ENCODE measurements at regions not wholly inside any gene's neighbourhood (a gene's known extent, or its start where the extent isn't known, plus 50 kb on each side); places are given as distances from the start of the nearest gene placed in this dataset.
"Not testable (repeated sequence)": the region's sequence is repeated elsewhere in the genome, so short reads cannot be mapped to it uniquely, and the experiment has no call there.

DNA sequence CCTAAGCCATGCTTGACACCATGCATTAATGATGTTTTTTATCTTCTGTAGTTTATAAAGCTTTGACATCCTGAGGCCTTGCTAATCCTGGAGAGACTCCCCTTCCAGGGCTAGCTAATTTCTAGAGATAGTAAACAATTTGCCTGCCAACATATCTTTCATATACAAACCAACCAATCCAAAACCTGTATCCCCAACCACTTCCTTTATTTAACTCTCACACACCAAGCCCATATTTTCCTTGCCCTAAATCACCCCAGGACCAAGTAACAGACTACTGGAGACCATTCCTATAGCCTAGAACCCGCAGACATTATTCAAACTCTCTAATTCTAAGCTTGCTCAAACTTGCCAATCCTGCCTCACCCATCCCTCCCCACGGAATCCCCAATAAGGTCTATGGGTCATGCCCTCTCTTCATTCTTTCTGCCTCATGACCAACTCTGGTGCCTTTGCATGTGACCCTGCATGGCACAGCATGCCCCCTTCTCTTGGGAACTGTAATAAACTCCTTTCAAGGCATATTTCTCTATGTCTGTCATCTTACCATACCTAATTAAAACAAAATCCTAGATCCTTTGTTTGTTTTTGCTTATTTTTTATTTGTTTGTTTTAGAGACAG is 116.6 kb upstream of the CACUL1 start:
- DNase-seq (ENCODE audit: low spot score) = no peak

DNA sequence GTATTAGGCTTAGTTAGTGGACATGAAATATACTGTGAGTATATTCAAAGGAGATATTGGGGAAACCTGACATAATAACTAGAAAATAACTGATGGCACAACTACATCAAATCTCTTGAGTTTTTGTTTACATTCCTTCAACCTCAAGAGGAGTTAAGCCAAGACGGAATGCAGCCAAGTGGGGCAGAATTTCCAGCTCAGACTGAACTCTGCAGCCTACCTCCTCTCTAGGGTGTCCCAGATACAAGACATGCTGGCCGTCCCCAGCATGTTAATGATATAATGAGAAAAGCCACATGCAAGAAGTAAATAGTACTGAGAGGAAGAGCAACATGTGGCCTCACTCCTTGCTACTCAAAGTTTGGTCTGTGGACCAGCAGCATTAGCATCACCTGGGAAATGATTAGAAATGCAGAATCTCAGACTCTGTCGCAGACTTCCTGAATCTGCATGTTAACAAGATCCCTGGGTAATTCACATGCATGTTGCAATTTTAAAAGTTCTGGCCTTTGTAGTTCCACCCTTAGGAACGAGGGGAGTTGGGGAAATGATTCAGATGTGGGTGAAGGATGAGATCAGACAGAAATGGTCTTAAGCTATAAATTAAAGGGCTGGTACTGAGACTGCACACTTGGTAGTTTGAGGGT is 118.4 kb upstream of the CACUL1 start:
- DNase-seq (ENCODE audit: low spot score) = no peak

DNA sequence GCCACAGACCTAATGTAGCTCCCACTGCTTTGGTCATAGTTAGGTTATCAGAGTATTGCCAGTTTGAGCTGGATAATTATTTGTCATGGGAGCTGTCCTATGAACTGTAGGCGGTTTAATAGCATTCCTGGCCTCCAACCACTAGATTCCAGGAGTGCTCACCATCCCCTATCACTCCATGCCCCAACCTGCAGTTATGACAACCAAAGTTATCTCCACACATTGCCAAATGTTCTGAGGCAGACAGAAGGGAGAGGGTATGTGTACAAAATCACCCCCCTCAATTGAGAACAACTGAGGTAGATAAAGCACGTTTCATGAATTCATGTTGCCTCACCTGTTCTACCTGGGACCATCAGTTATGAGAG is 119.0 kb upstream of the CACUL1 start:
- DNase-seq (ENCODE audit: low spot score) = no peak

DNA sequence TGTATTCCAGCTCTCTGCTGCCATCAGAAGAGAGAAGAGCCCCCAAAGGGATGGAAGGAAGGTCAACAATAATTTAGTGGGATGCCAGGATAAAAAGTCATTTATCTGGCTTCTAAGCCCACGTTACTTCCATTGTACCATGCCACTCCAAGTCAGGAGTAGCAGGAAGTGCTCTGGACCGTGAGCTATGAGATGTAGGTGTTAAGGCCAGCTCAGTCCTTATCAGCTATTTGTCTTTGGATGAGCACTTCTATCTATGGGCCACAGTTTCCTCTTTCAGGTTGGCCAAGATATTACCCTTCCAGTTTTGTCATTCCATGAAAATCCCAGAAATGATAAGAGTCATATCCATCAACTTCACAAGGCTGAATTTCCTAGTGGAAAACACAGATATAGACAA is 119.4 kb upstream of the CACUL1 start:
- DNase-seq (ENCODE audit: low spot score) = no peak

DNA sequence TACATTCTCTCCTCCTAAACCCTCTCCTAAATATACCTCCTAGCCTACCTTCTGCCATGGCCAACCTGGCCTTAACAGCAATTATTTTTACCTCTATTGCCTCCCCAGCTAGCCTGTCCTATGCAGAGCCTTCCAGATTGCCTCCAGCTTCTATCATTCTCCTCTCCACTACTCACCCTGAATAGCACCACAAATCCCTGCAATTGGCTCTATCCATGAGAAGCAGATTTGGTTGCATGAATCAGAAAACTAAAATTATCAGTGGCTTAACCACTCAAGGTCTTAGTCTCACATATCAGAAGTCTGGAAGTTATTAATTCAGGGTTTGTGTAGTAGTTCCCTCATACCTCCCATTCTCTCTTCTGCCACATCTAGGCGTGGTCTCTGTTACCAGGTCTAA is 120.3 kb upstream of the CACUL1 start:
- no peak for DNase-seq (ENCODE audit: low spot score)

DNA sequence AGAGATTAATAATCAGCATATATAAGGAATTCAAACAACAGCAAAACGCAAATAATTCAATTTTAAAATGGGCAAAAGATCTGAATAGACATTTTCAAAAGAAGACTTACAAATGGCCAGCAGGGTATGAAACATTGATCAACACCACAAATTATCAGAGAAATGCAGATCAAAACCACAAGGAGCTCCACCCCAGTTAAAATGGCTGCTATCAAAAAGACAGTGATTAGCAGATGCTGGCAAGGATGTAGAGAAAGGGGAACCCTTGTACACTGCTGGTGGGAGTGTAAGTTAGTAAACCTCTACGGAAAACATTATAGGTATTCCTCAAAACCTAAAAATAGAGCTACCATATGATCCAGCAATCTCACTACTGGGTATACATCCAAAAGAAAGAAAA is 128.0 kb upstream of the CACUL1 start:
- DNase-seq (ENCODE audit: low spot score) = no peak

DNA sequence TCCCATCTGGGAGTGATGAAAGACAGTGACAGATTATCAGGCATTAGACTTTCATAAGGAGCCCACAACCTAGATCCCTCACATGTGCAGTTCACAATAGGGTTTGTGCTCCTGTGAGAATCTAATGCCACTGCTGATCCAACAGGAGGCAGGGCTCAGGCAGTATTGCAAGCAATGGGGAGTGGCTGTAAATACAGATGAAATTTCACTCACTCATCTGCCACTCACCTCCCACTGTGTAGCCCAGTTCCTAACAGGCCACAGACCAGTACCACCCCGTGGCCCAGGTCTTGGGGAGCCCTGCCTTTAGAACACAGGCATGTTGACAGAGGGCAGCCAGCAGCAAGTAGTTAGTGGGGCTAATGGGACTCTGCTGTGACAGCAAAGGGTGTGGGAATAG is 137.3 kb upstream of the NANOS1 start:
- no peak for DNase-seq (ENCODE audit: low spot score)

DNA sequence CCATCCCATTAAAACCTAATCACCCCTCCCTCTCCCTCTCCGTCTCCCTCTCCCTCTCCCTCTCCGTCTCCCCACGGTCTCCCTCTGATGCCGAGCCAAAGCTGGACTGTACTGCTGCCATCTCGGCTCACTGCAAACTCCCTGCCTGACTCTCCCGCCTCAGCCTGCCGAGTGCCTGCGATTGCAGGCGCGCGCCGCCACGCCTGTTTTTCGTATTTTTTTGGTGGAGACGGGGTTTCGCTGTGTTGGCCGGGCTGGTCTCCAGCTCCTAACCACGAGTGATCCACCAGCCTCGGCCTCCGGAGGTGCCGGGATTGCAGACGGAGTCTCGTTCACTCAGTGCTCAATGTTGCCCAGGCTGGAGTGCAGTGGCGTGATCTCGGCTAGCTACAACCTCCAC is 134.6 kb upstream of the NANOS1 start:
- not testable (repeated sequence) for DNase-seq (ENCODE audit: low spot score)

DNA sequence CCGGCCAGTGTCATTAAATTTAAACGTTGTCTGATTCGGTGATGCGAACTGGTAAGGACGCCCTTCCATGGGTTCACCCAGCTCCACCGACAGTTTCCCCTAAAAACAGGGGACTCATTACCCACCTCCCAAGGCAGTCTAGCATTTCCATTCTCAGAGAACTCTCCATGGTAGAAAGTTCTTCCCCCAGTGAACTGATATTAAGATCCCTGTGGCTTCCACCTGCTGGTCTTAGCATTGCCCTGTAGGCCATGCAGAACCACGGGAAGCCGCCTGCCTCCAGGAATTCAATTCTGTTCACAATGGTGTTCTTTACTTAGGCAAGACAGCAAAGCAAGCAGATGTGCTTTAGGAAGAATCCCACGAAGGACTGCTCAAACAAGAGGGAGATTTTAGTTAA is 128.9 kb upstream of the NANOS1 start:
- DNase-seq (ENCODE audit: low spot score) = no peak

DNA sequence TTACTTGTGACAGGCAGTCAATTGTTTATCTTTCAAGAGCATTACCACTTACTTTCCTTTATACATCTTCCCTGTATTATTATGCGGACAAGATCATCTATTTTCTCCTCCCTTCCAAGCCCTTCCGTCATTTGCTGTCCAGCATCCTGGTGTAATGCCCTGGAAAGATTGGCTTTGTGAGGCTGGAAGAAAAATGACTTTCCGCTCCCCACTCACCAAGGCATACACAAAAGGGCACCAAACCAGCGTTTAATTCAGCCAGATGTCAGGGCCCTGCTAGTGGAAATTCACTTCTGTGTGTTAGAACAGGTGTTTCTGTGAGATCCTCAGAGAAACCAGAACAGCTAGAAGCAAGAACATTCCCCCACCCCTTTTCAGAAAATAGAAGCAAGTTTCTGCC is 128.1 kb upstream of the NANOS1 start:
- DNase-seq (ENCODE audit: low spot score) = no peak

DNA sequence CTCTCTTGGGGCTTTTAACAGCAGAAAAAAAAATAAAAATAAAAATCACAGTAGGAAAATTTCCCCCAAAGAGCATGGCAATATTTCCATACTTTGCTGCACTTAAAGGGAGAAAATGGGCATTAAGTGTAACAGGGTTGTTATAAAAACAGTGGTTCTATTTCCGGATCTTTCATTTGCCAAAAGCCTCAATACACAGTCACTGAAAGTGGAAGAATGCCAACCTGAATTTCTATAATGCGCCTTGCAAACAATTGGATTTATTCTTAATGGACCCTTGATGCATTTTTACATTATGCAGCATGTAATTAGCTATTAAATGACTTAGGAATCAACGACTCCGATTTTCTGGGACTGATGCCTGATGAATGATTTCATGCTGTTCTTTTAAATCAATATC is 127.6 kb upstream of the NANOS1 start:
- DNase-seq (ENCODE audit: low spot score) = no peak

DNA sequence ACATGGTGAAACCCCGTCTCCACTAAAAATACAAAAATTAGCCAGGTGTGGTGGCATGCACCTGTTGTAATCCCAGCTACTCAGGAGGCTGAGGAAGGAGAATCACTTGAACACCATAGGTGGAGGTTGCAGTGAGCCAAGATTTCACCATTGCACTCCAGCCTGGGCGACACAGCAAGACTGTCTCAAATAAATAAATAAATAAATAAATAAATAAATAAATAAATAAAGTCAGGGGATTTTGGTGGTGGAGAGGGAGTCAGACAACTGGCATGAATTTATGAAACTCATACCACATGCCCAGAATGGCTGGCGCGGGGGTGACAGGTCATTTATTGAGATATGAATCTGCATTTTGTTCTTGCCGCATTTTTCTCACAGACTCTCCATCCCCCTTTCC is 126.9 kb upstream of the NANOS1 start:
- DNase-seq (ENCODE audit: low spot score) = not testable (repeated sequence)

DNA sequence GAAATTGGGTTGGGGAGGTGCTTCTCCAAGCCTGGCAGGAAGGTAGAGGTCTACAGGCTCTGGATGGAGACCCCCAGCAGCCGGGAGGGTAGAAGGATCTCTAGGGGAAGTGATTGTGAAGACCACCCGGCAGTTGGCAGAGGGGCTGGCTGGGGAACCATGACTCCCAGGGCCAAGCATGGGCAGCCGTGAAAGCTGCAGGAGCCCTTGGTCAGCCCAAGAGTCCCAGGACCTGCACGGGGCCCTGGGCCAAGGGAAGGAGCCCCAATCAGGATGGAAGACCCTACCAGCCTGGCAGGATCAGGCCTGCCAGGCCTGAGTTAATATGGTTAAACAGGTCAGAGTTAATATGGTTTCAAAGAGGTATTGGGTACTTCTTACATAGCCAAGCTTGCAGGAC is 126.3 kb upstream of the NANOS1 start:
- no peak for DNase-seq (ENCODE audit: low spot score)

DNA sequence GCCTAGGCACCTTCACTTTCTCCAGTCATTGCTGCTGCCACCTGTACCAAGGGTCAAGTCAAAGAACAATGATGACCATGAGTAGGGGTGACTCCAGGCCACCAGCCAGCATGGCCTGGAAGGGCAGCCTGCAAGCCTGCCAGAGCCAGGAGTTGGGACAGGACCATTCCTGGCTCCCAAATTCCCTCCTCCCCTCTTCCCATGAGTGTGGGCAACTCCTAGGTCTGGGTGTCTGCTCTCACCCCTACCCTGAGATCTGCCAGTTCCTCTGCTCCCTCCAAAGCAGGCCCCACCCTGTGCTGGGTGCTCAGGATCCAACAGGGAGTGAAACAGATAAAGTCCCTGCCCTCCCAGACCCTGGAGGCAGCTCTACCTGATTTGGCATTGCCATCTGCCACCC is 125.8 kb upstream of the NANOS1 start:
- no peak for DNase-seq (ENCODE audit: low spot score)

DNA sequence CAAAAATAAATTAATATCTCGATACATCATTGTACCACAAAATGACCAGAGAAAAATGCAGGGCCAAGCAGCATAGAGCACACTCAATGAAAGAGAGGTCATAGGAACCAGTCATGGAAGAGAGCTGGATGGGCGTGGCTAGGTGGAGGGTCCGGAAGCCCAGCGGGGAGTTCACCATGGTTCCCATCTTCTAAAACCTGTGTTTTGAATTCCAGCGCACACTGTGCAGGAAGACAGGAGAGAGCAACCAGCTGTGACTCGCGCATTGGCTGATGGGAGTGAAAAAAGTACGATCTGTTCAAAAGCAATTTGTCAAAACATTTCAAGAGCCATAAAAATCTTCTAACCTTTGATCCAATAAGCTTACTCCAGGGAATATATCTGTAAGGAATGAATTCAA is 125.2 kb upstream of the NANOS1 start:
- no peak for DNase-seq (ENCODE audit: low spot score)

DNA sequence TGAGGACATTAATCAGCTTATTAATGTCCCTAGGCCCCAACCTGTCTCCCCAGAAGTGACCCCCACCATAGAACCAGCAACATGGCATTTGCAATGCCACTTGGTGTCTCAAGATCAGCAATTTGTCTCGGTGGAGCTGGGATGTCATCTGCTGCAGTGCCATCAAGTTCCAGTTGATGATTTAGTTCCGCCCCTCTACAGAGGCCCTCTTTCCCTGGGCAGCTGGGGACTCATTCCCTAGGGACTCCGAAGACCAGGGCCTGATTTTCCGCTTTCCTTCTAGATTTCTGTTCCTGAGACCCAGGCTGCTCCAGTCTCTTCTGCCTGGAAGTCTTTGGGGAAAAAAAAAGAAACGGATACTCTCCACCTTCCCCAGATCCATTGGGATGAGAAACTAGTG is 122.5 kb upstream of the NANOS1 start:
- DNase-seq (ENCODE audit: low spot score) = no peak

DNA sequence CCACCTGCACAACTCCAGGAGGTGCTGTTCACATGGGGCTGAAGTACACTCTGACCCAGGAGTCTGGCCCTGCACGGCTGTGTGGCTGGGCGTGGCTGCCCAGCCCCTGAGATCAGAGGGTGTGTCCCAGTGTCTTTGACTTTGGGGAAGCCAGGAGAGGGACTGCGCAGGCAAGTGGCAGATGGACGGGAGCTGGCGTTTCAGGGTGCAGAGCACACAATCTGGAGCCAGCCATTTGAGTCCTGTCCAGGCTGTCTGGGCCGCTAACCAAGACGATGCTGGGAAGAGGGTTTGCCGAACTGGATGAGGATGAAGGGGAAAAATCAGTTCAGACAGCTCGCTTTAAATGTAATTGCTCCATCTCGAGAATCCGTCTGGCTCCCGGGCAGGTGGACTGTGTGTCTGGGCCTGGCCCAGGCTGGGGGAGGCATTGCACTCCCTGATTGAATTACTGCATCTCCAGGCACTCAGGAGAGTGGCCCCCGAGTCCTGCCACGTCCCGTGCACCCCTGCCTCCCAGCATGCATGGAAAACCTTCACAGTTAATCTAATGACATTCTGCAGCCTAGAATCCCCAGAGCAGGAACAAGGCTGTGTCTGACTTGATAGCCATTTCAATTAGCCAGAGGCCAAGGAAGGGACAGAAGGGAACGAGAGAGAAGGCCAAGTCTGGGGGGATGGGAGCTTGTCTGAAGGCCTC is 120.8 kb upstream of the NANOS1 start:
- no peak for DNase-seq (ENCODE audit: low spot score)

DNA sequence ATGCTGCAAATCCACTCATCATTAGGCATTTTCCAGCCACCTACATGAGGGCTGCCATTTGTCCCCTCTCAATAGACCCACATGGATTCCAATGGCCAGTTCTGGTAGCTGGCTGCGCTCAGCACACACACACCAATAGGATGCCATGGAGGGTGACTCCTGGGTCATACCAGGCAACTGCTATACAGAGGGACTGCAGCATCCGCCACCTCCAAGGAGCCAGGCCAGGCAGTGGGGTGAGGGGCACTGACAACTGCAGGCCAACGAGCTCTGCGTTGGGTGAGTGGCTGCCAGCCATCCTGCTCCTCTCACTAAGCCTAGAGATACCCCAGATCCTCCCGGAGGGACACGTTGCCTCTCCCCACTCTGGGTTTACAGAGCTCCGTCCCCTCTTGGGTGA is 118.8 kb upstream of the NANOS1 start:
- no peak for DNase-seq (ENCODE audit: low spot score)

DNA sequence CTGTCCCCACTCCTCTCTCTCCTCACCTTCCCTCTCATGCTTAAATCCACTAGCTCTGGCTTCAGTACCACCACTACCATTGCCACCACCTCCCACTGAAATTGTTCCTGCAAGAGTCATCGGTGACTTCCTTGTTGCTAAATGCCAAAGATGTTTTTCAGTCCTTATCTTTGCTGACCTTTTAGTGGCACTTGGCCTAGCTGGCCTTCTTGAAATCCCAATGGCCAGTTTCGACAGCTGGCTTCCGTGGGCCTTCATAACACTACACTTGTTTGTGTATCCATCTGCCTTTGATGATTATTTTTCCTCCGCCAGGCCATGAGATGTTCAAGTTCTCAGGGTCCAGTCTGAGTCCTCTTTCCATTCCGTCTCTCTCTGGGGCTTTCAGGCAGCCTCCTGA is 118.2 kb upstream of the NANOS1 start:
- DNase-seq (ENCODE audit: low spot score) = no peak

DNA sequence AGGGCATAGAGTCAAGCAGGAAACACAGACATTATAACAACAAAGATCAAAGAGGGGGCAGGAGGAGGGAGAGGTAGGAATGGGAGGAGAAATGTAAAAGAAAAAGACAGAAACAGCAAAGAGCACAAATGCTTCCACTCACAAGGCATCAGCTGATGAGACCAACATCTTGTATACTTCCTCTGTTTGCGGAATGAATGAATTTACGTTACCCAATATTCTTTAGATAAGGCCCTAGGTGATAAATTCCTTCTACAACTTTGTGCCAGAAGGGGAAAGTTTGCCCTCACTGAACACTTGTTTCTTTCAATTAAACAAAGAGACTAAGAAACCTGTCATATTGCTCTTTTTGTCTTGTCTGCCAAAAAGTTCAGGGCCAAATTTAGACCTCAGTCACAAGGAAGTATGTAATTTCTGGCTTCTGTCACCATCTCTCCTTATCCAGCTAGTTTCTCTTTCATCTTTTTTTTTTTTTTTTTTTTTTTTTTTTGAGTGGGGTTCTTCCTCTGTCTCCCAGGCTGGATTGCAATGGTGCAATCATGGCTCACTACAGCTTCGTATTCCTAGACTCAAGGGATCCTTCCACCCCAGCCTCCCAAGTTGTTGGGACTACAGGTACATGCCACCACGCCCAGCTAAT is 116.4 kb upstream of the NANOS1 start:
- no peak for DNase-seq (ENCODE audit: low spot score)

DNA sequence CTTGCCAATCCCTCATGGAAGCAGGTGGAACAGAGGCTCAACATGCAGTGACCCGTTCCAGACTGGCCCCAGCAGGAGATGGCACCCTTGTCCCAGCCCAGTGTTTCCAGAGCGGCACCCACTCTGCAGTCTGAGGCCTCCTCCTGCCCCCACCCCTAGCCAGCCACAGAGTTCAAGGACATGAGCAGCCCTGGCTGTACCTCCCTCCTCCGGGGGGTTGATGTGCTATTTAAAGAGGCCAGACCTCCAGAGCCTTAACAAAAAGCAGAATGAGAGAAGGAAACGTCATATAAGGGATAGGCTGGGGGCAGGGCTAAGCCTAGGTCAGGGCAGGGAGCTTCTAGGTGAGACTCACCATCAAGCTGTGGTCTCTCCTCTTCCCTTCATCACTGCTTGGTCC is 115.7 kb upstream of the NANOS1 start:
- no peak for DNase-seq (ENCODE audit: low spot score)

DNA sequence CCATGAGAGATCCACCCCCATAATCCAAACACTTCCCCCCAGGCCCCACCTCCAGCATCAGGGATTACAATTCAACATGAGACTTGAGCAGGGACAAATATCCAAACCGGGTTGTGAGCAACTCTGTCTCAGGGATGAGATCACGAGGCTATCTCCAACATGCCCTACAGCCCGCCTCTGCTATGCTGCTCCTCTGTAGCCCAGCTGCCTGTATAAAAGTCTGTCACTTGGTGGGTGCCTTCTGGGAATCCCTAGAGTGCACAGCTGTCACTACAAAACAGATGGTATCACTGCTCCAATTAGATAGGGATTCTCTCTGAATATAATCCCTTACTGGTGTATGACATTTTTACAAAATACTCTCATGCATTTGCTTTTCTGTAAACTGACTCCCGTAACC is 114.9 kb upstream of the NANOS1 start:
- DNase-seq (ENCODE audit: low spot score) = no peak

DNA sequence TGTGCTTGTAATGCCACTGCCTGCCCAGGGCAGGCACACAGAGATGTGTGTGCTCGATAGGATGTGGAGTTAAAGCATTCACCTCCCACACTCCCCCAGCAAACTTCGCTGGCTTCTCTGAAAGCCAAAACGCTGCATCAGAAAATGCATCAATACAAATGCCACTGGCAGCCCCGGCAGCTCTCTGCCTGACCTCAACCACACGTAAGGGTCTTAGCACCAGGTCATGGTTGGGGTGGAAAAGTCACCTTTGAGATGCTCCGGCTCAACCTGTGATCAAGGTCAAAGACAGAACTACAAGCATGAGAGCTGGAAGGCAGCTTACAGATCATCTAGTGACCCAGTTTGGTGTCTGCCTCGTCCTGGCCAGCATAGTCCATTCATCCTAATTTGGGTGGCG is 114.4 kb upstream of the NANOS1 start:
- DNase-seq (ENCODE audit: low spot score) = no peak

Data from hematopoietic multipotent progenitor cell treated with erythropoietin and hydrocortisone succinate and interleukin-3 and kit ligand, for 15 days (in vitro differentiated cells).